ENCODE measurements at regions not wholly inside any gene's neighbourhood (a gene's known extent, or its start where the extent isn't known, plus 50 kb on each side); places are given as distances from the start of the nearest gene placed in this dataset.
A peak's percentile ranks its signal among the peaks of the same experiment; 100 is the strongest.
"Not testable (repeated sequence)": the region's sequence is repeated elsewhere in the genome, so short reads cannot be mapped to it uniquely, and the experiment has no call there.

GRCh38 chr3:20648294-20648693, 462.3 kb upstream of the SGO1 start:
- DNase-seq: peak; percentile 6
- CTCF ChIA-PET: no interaction called here
- TF ChIP-seq CTCF (IDR thresholded peaks at IDR 0.05; ENCODE audit: unreplicated experiment): no peak
- Mint-ChIP-seq H3K4me3 (ENCODE audit: low read depth, unreplicated experiment) (no peak overlapping the region), H3K9me3 (ENCODE audit: low read depth, unreplicated experiment) (peaks cover 5% of the 10 kb centered on the region), H3K27ac (ENCODE audit: unreplicated experiment) (no peak overlapping the region), H3K27me3 (ENCODE audit: unreplicated experiment) (no peaks in the 10 kb centered on the region), H3K4me1 (ENCODE audit: low read depth, unreplicated experiment) (peaks cover 17% of the 10 kb centered on the region), H3K36me3 (ENCODE audit: insufficient read depth, unreplicated experiment) (no peaks in the 10 kb centered on the region)
- BruUV-seq (replicated peaks): no TSS peak
- intact Hi-C loops (cut with micrococcal nuclease; ENCODE audit: unreplicated experiment): no loop called here

- no peaks in the 10 kb centered on the region for H3K27me3 Mint-ChIP-seq (ENCODE audit: unreplicated experiment)
- peaks cover 5% of the 10 kb centered on the region for H3K9me3 Mint-ChIP-seq (ENCODE audit: low read depth, unreplicated experiment)
- H3K27ac Mint-ChIP-seq (ENCODE audit: unreplicated experiment): no peak overlapping the region
- CTCF ChIA-PET: no interaction called here
- H3K4me3 Mint-ChIP-seq (ENCODE audit: low read depth, unreplicated experiment): no peak overlapping the region
- H3K36me3 Mint-ChIP-seq (ENCODE audit: insufficient read depth, unreplicated experiment): no peaks in the 10 kb centered on the region
- no TSS peak for BruUV-seq (replicated peaks)
- peaks cover 8% of the 10 kb centered on the region for H3K4me1 Mint-ChIP-seq (ENCODE audit: low read depth, unreplicated experiment)
- TF ChIP-seq CTCF (IDR thresholded peaks at IDR 0.05; ENCODE audit: unreplicated experiment): no peak
- DNase-seq: no peak
- intact Hi-C loops (cut with micrococcal nuclease; ENCODE audit: unreplicated experiment): no loop called here
Observed at GRCh38 chr3:20646425-20646824, 460.4 kb upstream of the SGO1 start.

- no peak for TF ChIP-seq CTCF (IDR thresholded peaks at IDR 0.05; ENCODE audit: unreplicated experiment)
- no peak overlapping the region for H3K4me3 Mint-ChIP-seq (ENCODE audit: low read depth, unreplicated experiment)
- H3K4me1 Mint-ChIP-seq (ENCODE audit: low read depth, unreplicated experiment): peaks cover 8% of the 10 kb centered on the region
- DNase-seq: no peak
- peaks cover 5% of the 10 kb centered on the region for H3K9me3 Mint-ChIP-seq (ENCODE audit: low read depth, unreplicated experiment)
- CTCF ChIA-PET: no interaction called here
- H3K27me3 Mint-ChIP-seq (ENCODE audit: unreplicated experiment): no peaks in the 10 kb centered on the region
- H3K36me3 Mint-ChIP-seq (ENCODE audit: insufficient read depth, unreplicated experiment): no peaks in the 10 kb centered on the region
- H3K27ac Mint-ChIP-seq (ENCODE audit: unreplicated experiment): no peak overlapping the region
- intact Hi-C loops (cut with micrococcal nuclease; ENCODE audit: unreplicated experiment): no loop called here
- BruUV-seq (replicated peaks): no TSS peak
Observed at GRCh38 chr3:20645340-20645739, 459.3 kb upstream of the SGO1 start.

GRCh38 chr3:20637729-20638128, 451.7 kb upstream of the SGO1 start:
- BruUV-seq (replicated peaks): no TSS peak
- Mint-ChIP-seq H3K4me3 (ENCODE audit: low read depth, unreplicated experiment) (no peak overlapping the region), H3K4me1 (ENCODE audit: low read depth, unreplicated experiment) (no peaks in the 10 kb centered on the region), H3K27me3 (ENCODE audit: unreplicated experiment) (no peaks in the 10 kb centered on the region), H3K27ac (ENCODE audit: unreplicated experiment) (no peak overlapping the region), H3K9me3 (ENCODE audit: low read depth, unreplicated experiment) (no peaks in the 10 kb centered on the region), H3K36me3 (ENCODE audit: insufficient read depth, unreplicated experiment) (no peaks in the 10 kb centered on the region)
- no peak for DNase-seq
- intact Hi-C loops (cut with micrococcal nuclease; ENCODE audit: unreplicated experiment): no loop called here
- CTCF ChIA-PET: no interaction called here
- TF ChIP-seq CTCF (IDR thresholded peaks at IDR 0.05; ENCODE audit: unreplicated experiment): no peak

DNA sequence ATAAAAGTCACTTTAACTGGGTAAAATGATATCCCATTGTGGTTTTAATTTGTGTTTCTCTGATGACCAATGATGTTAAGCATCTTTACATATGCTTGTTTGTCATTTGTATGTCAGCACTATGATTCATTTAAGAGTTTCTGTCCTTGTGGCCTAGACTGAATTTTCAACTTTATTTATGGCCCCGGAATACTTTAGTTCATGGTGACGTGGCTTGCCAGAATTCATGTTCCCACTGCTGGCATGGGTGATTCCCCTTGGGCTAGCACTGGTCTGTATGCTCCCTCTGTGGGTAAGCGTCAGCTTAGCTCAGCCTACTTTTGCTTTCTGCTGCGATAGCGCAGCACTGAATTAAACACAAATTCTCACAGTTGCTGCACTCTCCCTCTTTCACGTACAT, 436.3 kb upstream of the SGO1 start:
- BruUV-seq (replicated peaks): no TSS peak
- TF ChIP-seq CTCF (IDR thresholded peaks at IDR 0.05; ENCODE audit: unreplicated experiment): no peak
- Mint-ChIP-seq H3K4me1 (ENCODE audit: low read depth, unreplicated experiment) (no peaks in the 10 kb centered on the region), H3K27ac (ENCODE audit: unreplicated experiment) (no peak overlapping the region), H3K27me3 (ENCODE audit: unreplicated experiment) (no peaks in the 10 kb centered on the region), H3K36me3 (ENCODE audit: insufficient read depth, unreplicated experiment) (no peaks in the 10 kb centered on the region), H3K4me3 (ENCODE audit: low read depth, unreplicated experiment) (no peak overlapping the region), H3K9me3 (ENCODE audit: low read depth, unreplicated experiment) (peaks cover 4% of the 10 kb centered on the region)
- intact Hi-C loops (cut with micrococcal nuclease; ENCODE audit: unreplicated experiment): no loop called here
- CTCF ChIA-PET: no interaction called here
- DNase-seq: no peak

DNA sequence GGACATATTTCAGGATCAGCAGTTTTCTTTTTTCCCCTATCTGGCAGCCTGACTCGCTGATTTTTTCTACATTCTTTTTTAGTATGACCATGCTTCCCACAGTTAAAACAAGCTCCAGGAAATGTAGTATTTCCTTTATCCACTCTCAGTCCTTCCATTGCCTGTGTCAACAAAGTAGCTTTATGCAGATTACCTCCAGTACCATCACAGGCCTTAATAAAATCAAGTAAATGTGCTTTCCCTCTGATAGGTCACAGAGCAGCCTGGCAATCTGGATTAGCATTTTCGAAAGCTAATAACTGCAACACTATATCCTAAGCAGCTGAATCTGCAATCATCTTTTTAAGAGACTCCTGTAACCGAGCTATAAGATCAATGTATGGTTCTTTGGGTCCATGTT, 432.6 kb upstream of the SGO1 start:
- CTCF ChIA-PET; DNase-seq; H3K27ac Mint-ChIP-seq (ENCODE audit: unreplicated experiment); H3K36me3 Mint-ChIP-seq (ENCODE audit: insufficient read depth, unreplicated experiment); H3K4me3 Mint-ChIP-seq (ENCODE audit: low read depth, unreplicated experiment); H3K27me3 Mint-ChIP-seq (ENCODE audit: unreplicated experiment); BruUV-seq (replicated peaks); H3K4me1 Mint-ChIP-seq (ENCODE audit: low read depth, unreplicated experiment); intact Hi-C loops (cut with micrococcal nuclease; ENCODE audit: unreplicated experiment); H3K9me3 Mint-ChIP-seq (ENCODE audit: low read depth, unreplicated experiment): not testable (repeated sequence)

GRCh38 chr3:20618181-20618580, 432.2 kb upstream of the SGO1 start:
- H3K9me3 Mint-ChIP-seq (ENCODE audit: low read depth, unreplicated experiment); CTCF ChIA-PET; H3K27me3 Mint-ChIP-seq (ENCODE audit: unreplicated experiment); H3K4me3 Mint-ChIP-seq (ENCODE audit: low read depth, unreplicated experiment); H3K27ac Mint-ChIP-seq (ENCODE audit: unreplicated experiment); intact Hi-C loops (cut with micrococcal nuclease; ENCODE audit: unreplicated experiment); H3K36me3 Mint-ChIP-seq (ENCODE audit: insufficient read depth, unreplicated experiment); DNase-seq; H3K4me1 Mint-ChIP-seq (ENCODE audit: low read depth, unreplicated experiment); BruUV-seq (replicated peaks): not testable (repeated sequence)

Measured in Calu3 (cell line).